Limb (tissue), 2 donors: ENCODE measurements at regions not wholly inside any gene's neighbourhood (a gene's known extent, or its start where the extent isn't known, plus 50 kb on each side); places are given as distances from the start of the nearest gene placed in this dataset.

Source experiments
- DNase-seq, 2 donors: peaks; one replicate each; pipeline ENCODE4 v3.0.0-alpha.2; 2016; ENCODE audit errors: extremely low spot score in 2 of 2

GRCh38 chr18:28682912-28683311 lies 506.0 kb upstream of the CDH2 start:
- no peak for DNase-seq

- DNase-seq, result no peak
Observed at GRCh38 chr18:28669165-28669564, 492.2 kb upstream of the CDH2 start.

- no peak for DNase-seq
Observed at GRCh38 chr18:28666216-28666615, 489.3 kb upstream of the CDH2 start.

GRCh38 chr18:28657961-28658360 lies 481.0 kb upstream of the CDH2 start:
- no peak for DNase-seq

GRCh38 chr18:28652654-28653053 lies 475.7 kb upstream of the CDH2 start:
- no peak for DNase-seq

- DNase-seq, result no peak
Observed at GRCh38 chr18:28651298-28651697, 474.4 kb upstream of the CDH2 start.

GRCh38 chr18:28650860-28651259 lies 473.9 kb upstream of the CDH2 start:
- DNase-seq, result no peak

GRCh38 chr18:28647961-28648360 lies 471.0 kb upstream of the CDH2 start:
- no peak for DNase-seq

- DNase-seq, result no peak
Observed at GRCh38 chr18:28637897-28638296, 461.0 kb upstream of the CDH2 start.

- DNase-seq, result no peak
Observed at GRCh38 chr18:28635530-28635929, 458.6 kb upstream of the CDH2 start.

- DNase-seq, result no peak
Observed at GRCh38 chr18:28626756-28627155, 449.8 kb upstream of the CDH2 start.

GRCh38 chr18:28607991-28608390 lies 431.1 kb upstream of the CDH2 start:
- no peak for DNase-seq

GRCh38 chr18:28606686-28607085 lies 429.8 kb upstream of the CDH2 start:
- DNase-seq, result no peak

GRCh38 chr18:28602391-28602790 lies 425.5 kb upstream of the CDH2 start:
- DNase-seq, result no peak

- no peak for DNase-seq
Observed at GRCh38 chr18:28594034-28594433, 417.1 kb upstream of the CDH2 start.

- no peak for DNase-seq
Observed at GRCh38 chr18:28588884-28589549, 412.1 kb upstream of the CDH2 start.

GRCh38 chr18:28584731-28585130 lies 407.8 kb upstream of the CDH2 start:
- peak; percentile 28 to 30 for DNase-seq

- no peak for DNase-seq
Observed at GRCh38 chr18:28582724-28583123, 405.8 kb upstream of the CDH2 start.

GRCh38 chr18:28581521-28582071 lies 404.7 kb upstream of the CDH2 start:
- DNase-seq, result peak in 1 of 2 donors; percentile 27

- no peak for DNase-seq
Observed at GRCh38 chr18:28576941-28577340, 400.0 kb upstream of the CDH2 start.

- no peak for DNase-seq
Observed at GRCh38 chr18:28575123-28575522, 398.2 kb upstream of the CDH2 start.

- no peak for DNase-seq
Observed at GRCh38 chr18:28574175-28574574, 397.2 kb upstream of the CDH2 start.

- no peak for DNase-seq
Observed at GRCh38 chr18:28571929-28572328, 395.0 kb upstream of the CDH2 start.

- DNase-seq, result no peak
Observed at GRCh38 chr18:28560331-28560730, 383.4 kb upstream of the CDH2 start.
